K562 (cell line): ENCODE measurements at regions not wholly inside any gene's neighbourhood (a gene's known extent, or its start where the extent isn't known, plus 50 kb on each side); places are given as distances from the start of the nearest gene placed in this dataset.

Experiments
- ATAC-seq: fragments of 200-7000 bp; cut with Tn5 transposase; 3 replicates; pipeline ENCODE4 v1.9.1; 2020; ENCODE audit warnings: moderate library complexity
- BruUV-seq: library from RNA; stranded (reverse); fragments of 400-500 nt; replicated peaks from 2 replicates; lab custom pipeline; 2021; lab: Mats Ljungman, UMichigan
- CTCF ChIA-PET: fragments of 300-600 bp; formaldehyde crosslinking; extraction: SDS; loops from one replicate; lab custom pipeline; 2021; ENCODE audit warnings: low intra/inter-chr PET ratio; lab: Yijun Ruan, JAX
- POLR2A ChIA-PET: fragments of 300-600, 350-650 bp; sonication (Branson Sonifier 250); formaldehyde crosslinking; extraction: SDS; loops from one replicate; lab custom pipeline; 2021; ENCODE audit warnings: antibody characterized with exemption, inconsistent platforms; lab: Yijun Ruan, JAX
- DNase-seq, 4 experiments: peaks; one replicate each; pipeline versions ENCODE4 v3.0.0 to v3.0.0-alpha.2; 2011 to 2018; ENCODE audit warnings: low spot score in 3 of 4, mixed read lengths in 3 of 4; ENCODE audit errors: extremely low read depth in 1 of 4
- FAIRE-seq: peaks from 2 replicates; lab custom pipeline; 2011; peaks lifted over from hg19 to GRCh38; lab: Jason Lieb, UNC
- H2AFZ ChIP-seq: 2 replicates; pipeline ENCODE4 v1.6.0; 2011; ENCODE audit warnings: low read depth, low read length, control low read depth, inconsistent platforms
- H3K27ac ChIP-seq: fragments of 200-600 bp; 3 replicates; pipeline ENCODE4 v1.8.0; 2011; ENCODE audit warnings: low read depth, mild to moderate bottlenecking, control low read depth, inconsistent platforms, low read length, moderate library complexity, mixed read lengths; ENCODE audit errors: extremely low read depth
- H3K27me3 ChIP-seq, 2 experiments: fragments of 300-600 bp in 1 of 2; 2 replicates in 1 of 2; 3 replicates in 1 of 2; pipeline versions ENCODE4 v1.6.0 to v1.8.0; 2011; ENCODE audit warnings: inconsistent platforms in 2 of 2, low read length in 2 of 2, mild to moderate bottlenecking in 1 of 2, mixed read lengths in 1 of 2, moderate library complexity in 1 of 2; ENCODE audit not compliant: control insufficient read depth in 2 of 2, insufficient read depth in 2 of 2
- H3K36me3 ChIP-seq: fragments of 300-600 bp; 3 replicates; pipeline ENCODE4 v1.8.0; 2011; ENCODE audit warnings: mild to moderate bottlenecking, low read length, inconsistent platforms; ENCODE audit not compliant: control insufficient read depth, insufficient read depth
- H3K4me1 ChIP-seq, 2 experiments: fragments of 200-600 bp in 1 of 2; replicated peaks in 1 of 2; 2 replicates in 1 of 2; 3 replicates in 1 of 2; pipeline versions ENCODE4 v1.5.1 to v1.8.0; 2011; ENCODE audit warnings: inconsistent platforms in 2 of 2, low read length in 2 of 2, mild to moderate bottlenecking in 1 of 2, mixed read lengths in 1 of 2, moderate library complexity in 1 of 2; ENCODE audit not compliant: control insufficient read depth in 2 of 2, insufficient read depth in 2 of 2
- H3K4me2 ChIP-seq: 2 replicates; pipeline ENCODE4 v1.6.1; 2011; ENCODE audit warnings: low read length, control low read depth, inconsistent platforms, mixed read lengths; ENCODE audit not compliant: insufficient read depth
- H3K4me3 ChIP-seq: fragments of 200-600 bp; sonication (generic), shearing (Covaris generic); 2 replicates; pipeline ENCODE4 v1.5.1; 2016; ENCODE audit warnings: control low read depth, inconsistent platforms
- H3K79me2 ChIP-seq: fragments of 200-600 bp; 3 replicates; pipeline ENCODE4 v1.8.0; 2011; ENCODE audit warnings: low read length, inconsistent platforms; ENCODE audit not compliant: control insufficient read depth, insufficient read depth
- H3K9ac ChIP-seq, 2 experiments: 2 replicates each; pipeline versions ENCODE4 v1.6.0 to v1.6.1; 2011; ENCODE audit warnings: low read depth in 2 of 2, low read length in 2 of 2, control low read depth in 1 of 2, inconsistent platforms in 1 of 2, mild to moderate bottlenecking in 1 of 2, mixed read lengths in 1 of 2; ENCODE audit not compliant: insufficient read depth in 1 of 2
- H3K9me1 ChIP-seq: one replicate; pipeline ENCODE4 v1.6.0; 2011; ENCODE audit warnings: inconsistent platforms, mild to moderate bottlenecking, low read length, moderate library complexity; ENCODE audit not compliant: control insufficient read depth, insufficient read depth
- H3K9me3 ChIP-seq: replicated peaks from 2 replicates; pipeline ENCODE4 v1.5.1; 2011; ENCODE audit warnings: low read depth, low read length, inconsistent platforms; ENCODE audit not compliant: control insufficient read depth, insufficient read depth
- H4K20me1 ChIP-seq: replicated peaks from 2 replicates; pipeline ENCODE4 v1.6.1; 2011; ENCODE audit warnings: low read length, inconsistent platforms, mixed read lengths; ENCODE audit not compliant: control insufficient read depth, insufficient read depth
- BRD9 ChIP-seq: fragments of 450-650 bp; IDR thresholded peaks from 2 replicates; pipeline ENCODE4 v1.6.1; 2018; ENCODE audit warnings: low read depth; ENCODE audit not compliant: partially characterized antibody
- ETV1 ChIP-seq: fragments of 450-650 bp; conservative IDR thresholded peaks from 2 replicates; pipeline ENCODE4 v1.6.1; 2016; ENCODE audit warnings: missing genetic modification characterization, control low read depth, low read depth, missing compliant biosample characterization
- ETV5 ChIP-seq: sonication (generic); formaldehyde crosslinking; IDR thresholded peaks from 2 replicates; pipeline ENCODE4 v1.4.0; 2020; ENCODE audit warnings: low read depth, mild to moderate bottlenecking, missing genetic modification reagents
- GATAD2B ChIP-seq: fragments of 450-650 bp; IDR thresholded peaks from 2 replicates; pipeline ENCODE4 v1.6.1; 2017; ENCODE audit warnings: mild to moderate bottlenecking, borderline replicate concordance
- MED1 ChIP-seq: sonication (generic); formaldehyde crosslinking; IDR thresholded peaks from 2 replicates; pipeline ENCODE4 v1.8.1; 2023; ENCODE audit warnings: missing genetic modification reagents, borderline replicate concordance
- NFE2 ChIP-seq: IDR thresholded peaks from 2 replicates; pipeline ENCODE4 v1.6.1; 2014; ENCODE audit warnings: antibody characterized with exemption, low read depth
- NFIC ChIP-seq: fragments of 450-650 bp; IDR thresholded peaks from 2 replicates; pipeline ENCODE4 v1.6.1; 2017; ENCODE audit warnings: mild to moderate bottlenecking, inconsistent platforms
- RAD21 ChIP-seq, 2 experiments: fragments of 250-450 bp in 1 of 2; fragments of 450-650 bp in 1 of 2; sonication (Bioruptor Pico) in 1 of 2; formaldehyde crosslinking in 1 of 2; IDR thresholded peaks in 1 of 2; conservative IDR thresholded peaks in 1 of 2; 2 replicates each; pipeline versions ENCODE4 v1.4.0 to v1.8.0; 2020 to 2022; ENCODE audit warnings: mild to moderate bottlenecking in 2 of 2, moderate library complexity in 1 of 2
- RBBP5 ChIP-seq: fragments of 200-600 bp; sonication (generic); IDR thresholded peaks from 2 replicates; pipeline ENCODE4 v1.6.1; 2012; ENCODE audit warnings: borderline replicate concordance, mild to moderate bottlenecking, low read length, control low read depth, inconsistent platforms; ENCODE audit not compliant: insufficient read depth, poor library complexity, severe bottlenecking
- ZNF263 ChIP-seq: sonication (generic); formaldehyde crosslinking; IDR thresholded peaks from 2 replicates; pipeline ENCODE4 v1.8.0; 2022; ENCODE audit warnings: mild to moderate bottlenecking, missing genetic modification reagents, borderline replicate concordance
- ZNF695 ChIP-seq: fragments of 450-650 bp; formaldehyde crosslinking; IDR thresholded peaks from 2 replicates; pipeline ENCODE4 v1.4.0; 2020; ENCODE audit warnings: mild to moderate bottlenecking, moderate library complexity
- WGBS: fragments of 100-300 bp; shearing (Covaris generic); methylation state at CpG from one replicate; pipeline ENCODE4 v1.1.6; 2016; ENCODE audit warnings: low coverage, mixed read lengths; ENCODE audit not compliant: insufficient coverage; ENCODE audit errors: missing lambda C conversion rate; 5-methylcytosine and 5-hydroxymethylcytosine counted together
- in situ Hi-C: fragments of 300-500 bp; cut with MboI; formaldehyde crosslinking; loops from 4 replicates; pipeline ENCODE4 v1.15.0; 2018; ENCODE audit warnings: inconsistent platforms, mixed read lengths
- intact Hi-C: fragments of 100-400 bp; cut with micrococcal nuclease; formaldehyde crosslinking; loops from 2 replicates; pipeline ENCODE4 v1.14.2; 2022
- TF ChIP-seq, protein P1 (sequence below): fragments of 450-650 bp; IDR thresholded peaks from one replicate; pipeline ENCODE4 v1.6.1; 2018; ENCODE audit warnings: mild to moderate bottlenecking, moderate library complexity; ENCODE audit not compliant: partially characterized antibody
- TF ChIP-seq, protein P2 (sequence below), 2 experiments: fragments of 450-650 bp; formaldehyde crosslinking in 1 of 2; IDR thresholded peaks; 2 replicates each; pipeline versions ENCODE4 v1.4.0 to v1.6.1; 2014 to 2020; ENCODE audit warnings: mild to moderate bottlenecking in 2 of 2, borderline replicate concordance in 1 of 2, low read depth in 1 of 2

DNA sequence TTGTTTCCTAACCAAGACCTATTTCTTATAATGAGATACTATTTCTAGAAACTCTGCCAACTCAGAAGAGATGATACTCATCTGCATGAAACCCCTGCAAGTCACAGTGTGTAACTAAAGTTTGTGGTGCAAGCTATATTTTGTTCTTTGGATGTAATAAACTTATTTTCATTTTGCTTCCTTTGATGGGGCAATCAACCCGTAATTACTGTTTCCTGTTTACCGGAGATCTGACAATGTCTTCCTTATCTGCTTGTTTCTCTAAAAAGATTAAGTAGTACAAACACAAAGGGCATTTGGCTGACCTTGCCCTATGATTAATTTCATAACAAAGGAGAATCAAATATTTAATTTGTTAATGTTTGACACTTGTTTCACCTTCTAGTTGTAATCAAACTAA, 846.6 kb upstream of the ANO3 start:
- Histone ChIP-seq H3K4me2 (no peak overlapping the region), H4K20me1 (no peaks in the 10 kb centered on the region), H3K4me1 (no peaks in the 10 kb centered on the region), H3K4me3 (no peak overlapping the region), H3K9me1 (no peaks in the 10 kb centered on the region), H2AFZ (no peak overlapping the region), H3K27me3 (no peaks in the 10 kb centered on the region), H3K36me3 (no peaks in the 10 kb centered on the region)
- FAIRE-seq = no peak
- intact Hi-C loops = no loop called here
- no TSS peak for BruUV-seq
- WGBS = 0% methylated on average over 2 of the region's 2 CpGs
- ChIA-PET CTCF (no interaction called here), POLR2A (no interaction called here)
- in situ Hi-C loops = no loop called here
- ATAC-seq = no peak
- TF ChIP-seq ZNF695 (CRISPR knock-in tag) (no peak), GATAD2B (no peak), BRD9 (no peak), ZNF263 (CRISPR knock-in tag) (no peak), ETV1 (no peak), NFIC (no peak), NFE2 (no peak), RBBP5 (no peak), RAD21 (CRISPR knock-in tag; conservative IDR thresholded peaks at IDR 0.05 in 1 of 2, IDR thresholded peaks at IDR 0.05 in 1 of 2) (no peak), ETV5 (CRISPR knock-in tag) (no peak), MED1 (no peak)
- TF ChIP-seq, protein P1, sequence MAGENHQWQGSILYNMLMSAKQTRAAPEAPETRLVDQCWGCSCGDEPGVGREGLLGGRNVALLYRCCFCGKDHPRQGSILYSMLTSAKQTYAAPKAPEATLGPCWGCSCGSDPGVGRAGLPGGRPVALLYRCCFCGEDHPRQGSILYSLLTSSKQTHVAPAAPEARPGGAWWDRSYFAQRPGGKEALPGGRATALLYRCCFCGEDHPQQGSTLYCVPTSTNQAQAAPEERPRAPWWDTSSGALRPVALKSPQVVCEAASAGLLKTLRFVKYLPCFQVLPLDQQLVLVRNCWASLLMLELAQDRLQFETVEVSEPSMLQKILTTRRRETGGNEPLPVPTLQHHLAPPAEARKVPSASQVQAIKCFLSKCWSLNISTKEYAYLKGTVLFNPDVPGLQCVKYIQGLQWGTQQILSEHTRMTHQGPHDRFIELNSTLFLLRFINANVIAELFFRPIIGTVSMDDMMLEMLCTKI = no peak
- TF ChIP-seq, protein P2, sequence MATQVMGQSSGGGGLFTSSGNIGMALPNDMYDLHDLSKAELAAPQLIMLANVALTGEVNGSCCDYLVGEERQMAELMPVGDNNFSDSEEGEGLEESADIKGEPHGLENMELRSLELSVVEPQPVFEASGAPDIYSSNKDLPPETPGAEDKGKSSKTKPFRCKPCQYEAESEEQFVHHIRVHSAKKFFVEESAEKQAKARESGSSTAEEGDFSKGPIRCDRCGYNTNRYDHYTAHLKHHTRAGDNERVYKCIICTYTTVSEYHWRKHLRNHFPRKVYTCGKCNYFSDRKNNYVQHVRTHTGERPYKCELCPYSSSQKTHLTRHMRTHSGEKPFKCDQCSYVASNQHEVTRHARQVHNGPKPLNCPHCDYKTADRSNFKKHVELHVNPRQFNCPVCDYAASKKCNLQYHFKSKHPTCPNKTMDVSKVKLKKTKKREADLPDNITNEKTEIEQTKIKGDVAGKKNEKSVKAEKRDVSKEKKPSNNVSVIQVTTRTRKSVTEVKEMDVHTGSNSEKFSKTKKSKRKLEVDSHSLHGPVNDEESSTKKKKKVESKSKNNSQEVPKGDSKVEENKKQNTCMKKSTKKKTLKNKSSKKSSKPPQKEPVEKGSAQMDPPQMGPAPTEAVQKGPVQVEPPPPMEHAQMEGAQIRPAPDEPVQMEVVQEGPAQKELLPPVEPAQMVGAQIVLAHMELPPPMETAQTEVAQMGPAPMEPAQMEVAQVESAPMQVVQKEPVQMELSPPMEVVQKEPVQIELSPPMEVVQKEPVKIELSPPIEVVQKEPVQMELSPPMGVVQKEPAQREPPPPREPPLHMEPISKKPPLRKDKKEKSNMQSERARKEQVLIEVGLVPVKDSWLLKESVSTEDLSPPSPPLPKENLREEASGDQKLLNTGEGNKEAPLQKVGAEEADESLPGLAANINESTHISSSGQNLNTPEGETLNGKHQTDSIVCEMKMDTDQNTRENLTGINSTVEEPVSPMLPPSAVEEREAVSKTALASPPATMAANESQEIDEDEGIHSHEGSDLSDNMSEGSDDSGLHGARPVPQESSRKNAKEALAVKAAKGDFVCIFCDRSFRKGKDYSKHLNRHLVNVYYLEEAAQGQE (IDR thresholded peaks at IDR 0.05; ENCODE audit: borderline replicate concordance) = no peak
- TF ChIP-seq, protein P2 (CRISPR knock-in tag; IDR thresholded peaks at IDR 0.05; ENCODE audit: low read depth) = no peak
- TF ChIP-seq, all 486 proteins: peak for 0
- no peak overlapping the region for H3K27ac ChIP-seq
- no peak overlapping the region for H3K9ac ChIP-seq
- H3K9me3 ChIP-seq = no peaks in the 10 kb centered on the region
- H3K79me2 ChIP-seq = no peaks in the 10 kb centered on the region
- DNase-seq = no peak
